ENCODE measurements at regions not wholly inside any gene's neighbourhood (a gene's known extent, or its start where the extent isn't known, plus 50 kb on each side); places are given as distances from the start of the nearest gene placed in this dataset.

DNA sequence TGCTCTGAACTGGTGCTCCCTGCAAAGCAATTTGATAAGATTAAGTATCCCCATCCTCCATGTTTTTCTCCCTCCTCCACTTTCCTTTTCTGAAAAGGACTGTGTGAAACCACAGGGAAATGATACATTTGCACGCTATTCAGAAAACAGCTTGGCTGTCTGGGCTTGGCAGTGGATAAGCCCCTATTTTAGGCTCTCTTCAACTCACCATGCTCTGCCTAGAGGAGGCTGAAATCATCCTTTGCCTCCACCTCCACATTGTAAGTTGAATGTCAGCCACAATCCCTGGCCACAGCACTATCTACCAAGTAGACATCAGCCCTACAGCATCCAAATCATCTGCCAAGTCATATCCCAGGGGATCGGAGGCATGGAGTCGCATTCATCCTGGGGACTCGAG, 642.3 kb downstream of the RPS29 start:
- H3K36me3 Mint-ChIP-seq, result no peaks in the 10 kb centered on the region
- H3K4me1 Mint-ChIP-seq, result no peaks in the 10 kb centered on the region
- H3K27me3 Mint-ChIP-seq (ENCODE audit: low read depth), result no peaks in the 10 kb centered on the region
- no peak overlapping the region for H3K27ac Mint-ChIP-seq
- TF ChIP-seq, protein P1, sequence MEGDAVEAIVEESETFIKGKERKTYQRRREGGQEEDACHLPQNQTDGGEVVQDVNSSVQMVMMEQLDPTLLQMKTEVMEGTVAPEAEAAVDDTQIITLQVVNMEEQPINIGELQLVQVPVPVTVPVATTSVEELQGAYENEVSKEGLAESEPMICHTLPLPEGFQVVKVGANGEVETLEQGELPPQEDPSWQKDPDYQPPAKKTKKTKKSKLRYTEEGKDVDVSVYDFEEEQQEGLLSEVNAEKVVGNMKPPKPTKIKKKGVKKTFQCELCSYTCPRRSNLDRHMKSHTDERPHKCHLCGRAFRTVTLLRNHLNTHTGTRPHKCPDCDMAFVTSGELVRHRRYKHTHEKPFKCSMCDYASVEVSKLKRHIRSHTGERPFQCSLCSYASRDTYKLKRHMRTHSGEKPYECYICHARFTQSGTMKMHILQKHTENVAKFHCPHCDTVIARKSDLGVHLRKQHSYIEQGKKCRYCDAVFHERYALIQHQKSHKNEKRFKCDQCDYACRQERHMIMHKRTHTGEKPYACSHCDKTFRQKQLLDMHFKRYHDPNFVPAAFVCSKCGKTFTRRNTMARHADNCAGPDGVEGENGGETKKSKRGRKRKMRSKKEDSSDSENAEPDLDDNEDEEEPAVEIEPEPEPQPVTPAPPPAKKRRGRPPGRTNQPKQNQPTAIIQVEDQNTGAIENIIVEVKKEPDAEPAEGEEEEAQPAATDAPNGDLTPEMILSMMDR (IDR thresholded peaks at IDR 0.05; ENCODE audit: unreplicated experiment), result no peak
- H3K4me3 Mint-ChIP-seq, result no peak overlapping the region
- DNase-seq (ENCODE audit: low spot score in 2 of 2, unreplicated experiment in 2 of 2), result no peak
- peaks cover 11% of the 10 kb centered on the region for H3K9me3 Mint-ChIP-seq

DNA sequence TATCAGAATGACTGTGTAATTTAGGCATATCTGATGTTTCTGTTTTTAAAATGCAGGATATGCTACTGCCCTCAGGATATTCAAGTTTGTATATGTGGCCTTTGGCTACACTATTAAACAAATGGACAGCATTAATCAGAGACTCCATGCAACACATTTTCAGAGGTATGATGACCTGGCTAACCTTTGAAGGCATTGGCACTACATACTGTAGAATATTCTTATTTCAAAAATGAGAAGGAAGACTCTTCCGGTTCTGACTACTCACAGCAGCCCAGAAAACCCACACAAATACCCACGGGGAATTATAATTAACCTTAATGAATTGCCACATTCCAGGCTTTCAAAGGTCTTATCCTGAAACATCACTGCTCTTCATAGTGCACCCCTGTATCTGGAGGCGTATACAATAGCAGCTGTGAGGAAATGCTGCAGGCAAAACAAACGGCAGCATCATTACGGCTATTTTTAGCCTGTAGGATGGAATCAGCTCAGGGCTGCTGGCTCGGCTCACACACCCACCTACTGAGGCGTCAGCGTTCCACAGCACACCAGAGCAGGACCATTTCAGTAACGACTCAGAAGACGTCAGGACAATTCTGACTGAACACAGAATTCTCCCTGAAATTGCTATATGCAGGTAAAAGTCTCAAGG, 648.5 kb downstream of the RPS29 start:
- no peak for DNase-seq (ENCODE audit: low spot score in 2 of 2, unreplicated experiment in 2 of 2)
- TF ChIP-seq, protein P1 (IDR thresholded peaks at IDR 0.05; ENCODE audit: unreplicated experiment), result no peak
- Mint-ChIP-seq H3K36me3 (no peaks in the 10 kb centered on the region), H3K4me3 (peak overlapping the region; percentile 16), H3K4me1 (peaks cover 14% of the 10 kb centered on the region), H3K27ac (no peak overlapping the region), H3K9me3 (peaks cover 4% of the 10 kb centered on the region), H3K27me3 (ENCODE audit: low read depth) (no peaks in the 10 kb centered on the region)

DNA sequence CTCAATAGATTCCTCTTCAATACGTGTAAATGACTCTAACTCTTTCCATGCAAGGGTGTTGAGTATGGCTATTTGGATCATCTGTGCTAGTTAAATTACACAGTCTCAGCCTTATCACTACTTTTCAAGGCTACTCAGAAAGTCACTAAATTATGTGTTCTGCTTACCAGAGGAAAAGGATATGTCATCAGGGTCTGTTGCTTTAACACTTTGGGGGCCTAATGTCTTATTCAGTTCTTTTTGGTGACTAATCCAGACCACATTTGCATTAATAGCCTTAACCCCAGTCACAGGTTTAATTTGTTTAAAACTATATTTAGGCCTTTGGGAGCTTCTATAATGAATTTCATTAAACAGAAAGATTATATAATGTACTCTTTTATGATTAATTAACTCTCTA, 649.3 kb downstream of the RPS29 start:
- Mint-ChIP-seq H3K9me3 (peaks cover 9% of the 10 kb centered on the region), H3K36me3 (no peaks in the 10 kb centered on the region), H3K4me1 (peaks cover 14% of the 10 kb centered on the region), H3K27me3 (ENCODE audit: low read depth) (no peaks in the 10 kb centered on the region), H3K27ac (no peak overlapping the region), H3K4me3 (no peak overlapping the region)
- DNase-seq (ENCODE audit: low spot score in 2 of 2, unreplicated experiment in 2 of 2), result no peak
- TF ChIP-seq, protein P1 (IDR thresholded peaks at IDR 0.05; ENCODE audit: unreplicated experiment), result no peak

DNA sequence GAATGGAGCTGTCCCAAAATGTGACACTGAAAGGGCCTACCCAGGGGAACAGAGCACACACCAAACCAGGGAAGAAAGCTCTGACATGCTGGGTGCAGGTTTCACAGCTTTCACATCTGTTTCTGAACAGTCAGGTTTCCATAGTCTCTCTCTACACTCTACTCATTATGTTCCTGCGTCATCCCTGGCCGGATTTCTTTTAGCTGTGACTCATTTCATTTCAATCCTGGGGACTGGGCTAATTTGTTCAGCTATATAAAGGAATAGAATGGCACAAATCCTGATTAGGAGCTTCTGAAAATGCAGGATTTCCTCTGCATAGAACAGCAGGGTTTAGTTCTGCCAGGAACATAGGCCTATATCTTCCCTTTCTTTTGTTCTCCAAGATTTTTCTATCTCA, 649.8 kb downstream of the RPS29 start:
- Mint-ChIP-seq H3K9me3 (peaks cover 10% of the 10 kb centered on the region), H3K27me3 (ENCODE audit: low read depth) (no peaks in the 10 kb centered on the region), H3K27ac (no peak overlapping the region), H3K4me3 (no peak overlapping the region), H3K4me1 (peaks cover 14% of the 10 kb centered on the region), H3K36me3 (no peaks in the 10 kb centered on the region)
- no peak for DNase-seq (ENCODE audit: low spot score in 2 of 2, unreplicated experiment in 2 of 2)
- TF ChIP-seq, protein P1 (IDR thresholded peaks at IDR 0.05; ENCODE audit: unreplicated experiment), result no peak

DNA sequence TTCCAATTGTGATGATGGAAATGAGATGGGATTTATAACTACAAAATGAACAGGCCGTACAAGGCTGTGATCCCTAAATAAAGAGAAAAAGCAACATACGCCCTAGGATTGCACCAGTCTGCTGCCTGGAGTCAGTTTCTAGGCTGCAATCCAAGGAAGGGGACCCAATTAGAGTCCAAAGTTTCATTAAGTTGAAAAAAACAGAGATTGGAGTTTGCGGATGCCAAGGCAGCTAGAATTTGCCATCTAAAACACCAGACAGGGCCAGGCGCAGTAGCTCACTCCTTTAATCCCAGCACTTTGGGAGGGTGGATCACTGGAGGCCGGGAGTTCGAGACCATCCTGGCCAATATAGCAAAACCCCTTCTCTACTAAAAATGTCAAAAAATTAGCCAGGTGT, 661.0 kb downstream of the RPS29 start:
- no peak overlapping the region for H3K4me3 Mint-ChIP-seq
- no peak overlapping the region for H3K27ac Mint-ChIP-seq
- H3K36me3 Mint-ChIP-seq, result no peaks in the 10 kb centered on the region
- DNase-seq (ENCODE audit: low spot score in 2 of 2, unreplicated experiment in 2 of 2), result no peak
- TF ChIP-seq, protein P1 (IDR thresholded peaks at IDR 0.05; ENCODE audit: unreplicated experiment), result no peak
- H3K4me1 Mint-ChIP-seq, result no peaks in the 10 kb centered on the region
- H3K27me3 Mint-ChIP-seq (ENCODE audit: low read depth), result no peaks in the 10 kb centered on the region
- H3K9me3 Mint-ChIP-seq, result peaks cover 14% of the 10 kb centered on the region

DNA sequence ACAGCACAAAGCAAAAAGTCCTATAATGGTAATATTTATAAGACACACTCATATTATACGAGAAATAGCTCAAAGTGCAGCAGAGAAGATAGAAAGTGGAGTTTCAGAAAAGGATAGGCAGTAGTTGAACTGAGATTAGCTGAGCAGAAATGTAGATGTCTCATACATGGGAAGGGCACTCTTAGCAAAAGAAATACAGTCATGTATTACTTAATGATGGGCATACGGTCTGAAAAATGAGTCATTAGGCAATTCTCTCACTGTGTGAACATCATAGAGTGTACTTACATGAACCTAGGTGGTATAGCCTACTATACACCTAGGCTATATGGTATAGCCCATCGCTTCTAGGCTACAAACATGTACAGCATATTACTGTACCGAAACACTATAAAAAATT, 671.3 kb downstream of the RPS29 start:
- Mint-ChIP-seq H3K27ac (no peak overlapping the region), H3K9me3 (peaks cover 31% of the 10 kb centered on the region), H3K36me3 (peaks cover 12% of the 10 kb centered on the region), H3K4me1 (peaks cover 11% of the 10 kb centered on the region), H3K4me3 (no peak overlapping the region), H3K27me3 (ENCODE audit: low read depth) (no peaks in the 10 kb centered on the region)
- TF ChIP-seq, protein P1 (IDR thresholded peaks at IDR 0.05; ENCODE audit: unreplicated experiment), result no peak
- no peak for DNase-seq (ENCODE audit: low spot score in 2 of 2, unreplicated experiment in 2 of 2)
